Gastrocnemius medialis (tissue), 4 donors: ENCODE measurements at regions not wholly inside any gene's neighbourhood (a gene's known extent, or its start where the extent isn't known, plus 50 kb on each side); places are given as distances from the start of the nearest gene placed in this dataset.

Source experiments
- ATAC-seq, 2 donors: fragments of 150-250 bp; one replicate each; pipeline ENCODE4 v1.9.1; 2016
- DNase-seq, 2 donors: peaks; one replicate each; pipeline ENCODE4 v3.0.0-alpha.2; 2019
- H3K27ac ChIP-seq, 4 donors: fragments of 200-600 bp; sonication (generic); 1 replicate in 1 of 4; 2 replicates in 3 of 4; pipeline ENCODE4 v1.5.1; 2016 to 2018; ENCODE audit warnings: mild to moderate bottlenecking in 2 of 4, moderate library complexity in 1 of 4
- H3K27me3 ChIP-seq, 3 donors: fragments of 200-600 bp; sonication (generic) in 2 of 3; 1 replicate in 1 of 3; 2 replicates in 2 of 3; pipeline versions ENCODE4 v1.5.1 to v1.6.0; 2016 to 2019; ENCODE audit warnings: mild to moderate bottlenecking in 1 of 3, moderate library complexity in 1 of 3
- H3K36me3 ChIP-seq, 2 donors: fragments of 200-600 bp; sonication (generic) in 1 of 2; one replicate each; pipeline ENCODE4 v1.5.1; 2017 to 2018
- H3K4me1 ChIP-seq, 2 donors: fragments of 200-600 bp; sonication (generic) in 1 of 2; one replicate each; pipeline ENCODE4 v1.5.1; 2016 to 2017; ENCODE audit warnings: mild to moderate bottlenecking in 2 of 2
- H3K4me3 ChIP-seq, 4 donors: fragments of 200-600 bp; sonication (generic) in 3 of 4; 1 replicate in 1 of 4; 2 replicates in 3 of 4; pipeline ENCODE4 v1.5.1; 2016 to 2019; ENCODE audit warnings: mild to moderate bottlenecking in 2 of 4
- H3K9me3 ChIP-seq, 3 donors: fragments of 200-600 bp; sonication (generic) in 2 of 3; 1 replicate in 1 of 3; 2 replicates in 2 of 3; pipeline ENCODE4 v1.5.1; 2016 to 2019
- POLR2A ChIP-seq, 2 donors: fragments of 450-650 bp; IDR thresholded peaks; one replicate each; pipeline ENCODE4 v1.6.1; 2017; ENCODE audit warnings: antibody characterized with exemption in 2 of 2, mild to moderate bottlenecking in 2 of 2, moderate library complexity in 2 of 2
- in situ Hi-C, 4 donors: fragments of 200-750 bp; cut with MboI; loops; one replicate each; pipeline versions ENCODE4 v1.15.0 to v1.8.0; 2017; ENCODE audit warnings: low sequenced_read_pairs in 4 of 4
- intact Hi-C: fragments of 100-400 bp; cut with DNase I; formaldehyde crosslinking; loops from one replicate; pipeline ENCODE4 v1.15.1; 2023; ENCODE audit warnings: low total_unique reads
- TF ChIP-seq, protein P1 (sequence below), 5 experiments: fragments of 450-650 bp in 3 of 5; fragments of 200-600 bp in 2 of 5; sonication (generic) in 2 of 5; IDR thresholded peaks in 4 of 5; conservative IDR thresholded peaks in 1 of 5; 1 replicate in 4 of 5; 2 replicates in 1 of 5; pipeline ENCODE4 v1.5.1; 2016 to 2019; ENCODE audit warnings: antibody characterized with exemption in 5 of 5, mild to moderate bottlenecking in 3 of 5, moderate library complexity in 3 of 5

DNA sequence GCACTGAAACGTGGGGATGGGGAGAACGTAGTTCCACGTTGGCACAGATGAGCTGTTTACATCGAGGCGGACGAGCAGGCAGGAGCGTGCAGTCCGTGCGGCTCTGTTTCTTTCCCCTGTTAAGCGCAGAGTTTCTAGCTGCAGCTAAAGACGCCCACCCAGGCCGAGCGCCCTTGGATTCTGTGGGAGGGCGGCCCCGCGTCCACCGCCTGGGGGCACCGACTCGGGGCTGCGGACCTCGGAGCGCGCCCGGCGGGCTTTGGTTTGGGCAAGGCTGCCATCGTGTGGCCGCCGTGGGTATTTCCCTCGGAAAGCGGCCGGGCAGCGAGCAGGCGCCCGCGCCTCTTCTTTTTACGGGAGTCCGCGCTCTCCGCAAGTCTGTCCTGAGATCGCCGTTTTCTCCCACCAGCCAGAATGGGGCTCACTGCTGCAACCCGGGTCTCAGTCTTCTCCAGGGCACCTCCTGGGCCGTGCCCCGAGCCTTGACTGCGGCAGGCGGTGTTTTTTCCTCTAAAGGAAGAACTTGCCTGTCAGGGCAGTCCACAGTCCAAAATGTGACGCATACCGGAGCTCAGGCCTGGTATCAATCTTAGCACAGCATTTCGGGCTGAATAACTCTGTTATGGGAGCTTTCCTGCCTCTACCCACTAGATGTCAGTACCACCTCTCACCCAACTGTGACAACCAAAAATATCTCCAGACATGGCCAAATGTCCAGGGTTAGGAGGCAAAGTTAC is 219.9 kb upstream of the IGF1R start:
- H3K27ac ChIP-seq, result no peak overlapping the region
- H3K4me3 ChIP-seq, result peak overlapping the region; percentile 29 to 62 (median 40)
- ATAC-seq (peak; percentile 70 to 81), DNase-seq (peak; percentile 21 to 26)
- no peaks in the 10 kb centered on the region for H3K9me3 ChIP-seq
- H3K27me3 ChIP-seq, result peaks cover 12 to 27% (median 16%) of the 10 kb centered on the region in 3 donors
- in situ Hi-C loops (loop anchor here in 3 of 4 donors (10.0 to 25.0 kb wide), 3 partner anchors 114 to 516 kb away; no protein-coding TSS in a partner anchor), intact Hi-C loops (loop anchor here (2.0 to 5.0 kb wide), 2 partner anchors 118 to 521 kb away; no protein-coding TSS in a partner anchor)
- H3K4me1 ChIP-seq, result no peaks in the 10 kb centered on the region
- H3K36me3 ChIP-seq, result no peaks in the 10 kb centered on the region
- TF ChIP-seq, protein P1, sequence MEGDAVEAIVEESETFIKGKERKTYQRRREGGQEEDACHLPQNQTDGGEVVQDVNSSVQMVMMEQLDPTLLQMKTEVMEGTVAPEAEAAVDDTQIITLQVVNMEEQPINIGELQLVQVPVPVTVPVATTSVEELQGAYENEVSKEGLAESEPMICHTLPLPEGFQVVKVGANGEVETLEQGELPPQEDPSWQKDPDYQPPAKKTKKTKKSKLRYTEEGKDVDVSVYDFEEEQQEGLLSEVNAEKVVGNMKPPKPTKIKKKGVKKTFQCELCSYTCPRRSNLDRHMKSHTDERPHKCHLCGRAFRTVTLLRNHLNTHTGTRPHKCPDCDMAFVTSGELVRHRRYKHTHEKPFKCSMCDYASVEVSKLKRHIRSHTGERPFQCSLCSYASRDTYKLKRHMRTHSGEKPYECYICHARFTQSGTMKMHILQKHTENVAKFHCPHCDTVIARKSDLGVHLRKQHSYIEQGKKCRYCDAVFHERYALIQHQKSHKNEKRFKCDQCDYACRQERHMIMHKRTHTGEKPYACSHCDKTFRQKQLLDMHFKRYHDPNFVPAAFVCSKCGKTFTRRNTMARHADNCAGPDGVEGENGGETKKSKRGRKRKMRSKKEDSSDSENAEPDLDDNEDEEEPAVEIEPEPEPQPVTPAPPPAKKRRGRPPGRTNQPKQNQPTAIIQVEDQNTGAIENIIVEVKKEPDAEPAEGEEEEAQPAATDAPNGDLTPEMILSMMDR (IDR thresholded peaks at IDR 0.05 in 4 of 5, conservative IDR thresholded peaks at IDR 0.05 in 1 of 5), result peak in 4 of 5 experiments; percentile 72 to 89 (median 77)
- no peak for TF ChIP-seq POLR2A (IDR thresholded peaks at IDR 0.05)

DNA sequence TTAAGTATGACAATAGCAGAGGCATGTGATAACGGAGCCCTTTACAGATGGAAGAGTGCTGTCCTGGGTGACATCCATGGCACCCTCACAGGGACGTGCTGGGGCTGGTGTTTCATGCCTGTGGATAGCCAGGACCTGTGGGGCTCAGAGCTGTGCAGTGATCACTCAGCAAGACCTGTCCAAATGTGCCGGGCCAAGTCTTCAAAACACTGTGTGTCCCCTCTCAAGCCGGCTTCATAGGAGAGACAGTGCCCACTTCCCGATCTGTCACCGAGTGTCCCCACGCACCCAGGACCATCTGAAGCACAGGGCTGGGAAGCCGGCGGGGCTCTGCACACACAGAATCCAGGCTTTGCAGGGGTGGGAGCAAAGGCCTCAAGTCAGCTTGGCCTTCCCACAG is 217.2 kb upstream of the IGF1R start:
- in situ Hi-C loops, result loop anchor here in 1 of 4 donors (25.0 kb wide), 1 partner anchor 519 kb away; no protein-coding TSS in a partner anchor
- Histone ChIP-seq H3K4me3 (no peak overlapping the region), H3K4me1 (no peaks in the 10 kb centered on the region), H3K27ac (no peak overlapping the region), H3K27me3 (peaks cover 12 to 27% (median 16%) of the 10 kb centered on the region in 3 donors), H3K9me3 (no peaks in the 10 kb centered on the region), H3K36me3 (no peaks in the 10 kb centered on the region)
- no peak for ATAC-seq
- TF ChIP-seq POLR2A (IDR thresholded peaks at IDR 0.05), result no peak
- TF ChIP-seq, protein P1 (IDR thresholded peaks at IDR 0.05 in 4 of 5, conservative IDR thresholded peaks at IDR 0.05 in 1 of 5), result no peak
- no peak for DNase-seq
- intact Hi-C loops, result no loop called here

DNA sequence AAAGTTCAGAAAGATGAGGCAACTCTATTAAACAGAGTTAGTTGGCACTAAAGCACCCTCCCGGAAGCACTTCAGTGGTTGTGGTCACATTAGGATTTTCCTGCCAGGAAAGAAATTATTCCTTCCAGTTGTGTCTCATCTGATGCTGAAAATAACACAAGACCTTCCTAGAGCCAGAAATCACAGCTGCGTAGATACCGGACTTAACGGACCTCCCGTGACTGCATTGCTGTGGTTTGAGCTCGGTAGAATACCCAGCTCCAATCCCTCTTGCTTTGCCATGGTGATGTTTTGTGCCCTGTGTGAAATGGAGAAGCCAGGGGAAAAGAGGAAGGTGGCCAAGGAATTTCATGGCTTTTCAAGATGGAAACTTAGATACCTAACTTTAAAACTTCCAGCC is 215.0 kb upstream of the IGF1R start:
- Histone ChIP-seq H3K36me3 (no peaks in the 10 kb centered on the region), H3K9me3 (no peaks in the 10 kb centered on the region), H3K27ac (no peak overlapping the region), H3K27me3 (peaks cover 0 to 12% (median 4%) of the 10 kb centered on the region in 3 donors), H3K4me3 (no peak overlapping the region), H3K4me1 (no peaks in the 10 kb centered on the region)
- ATAC-seq, result peak; percentile 30 to 49
- TF ChIP-seq, protein P1 (IDR thresholded peaks at IDR 0.05 in 4 of 5, conservative IDR thresholded peaks at IDR 0.05 in 1 of 5), result no peak
- no peak for TF ChIP-seq POLR2A (IDR thresholded peaks at IDR 0.05)
- no peak for DNase-seq
- intact Hi-C loops (no loop called here), in situ Hi-C loops (loop anchor here in 1 of 4 donors (25.0 kb wide), 1 partner anchor 521 kb away; no protein-coding TSS in a partner anchor)

DNA sequence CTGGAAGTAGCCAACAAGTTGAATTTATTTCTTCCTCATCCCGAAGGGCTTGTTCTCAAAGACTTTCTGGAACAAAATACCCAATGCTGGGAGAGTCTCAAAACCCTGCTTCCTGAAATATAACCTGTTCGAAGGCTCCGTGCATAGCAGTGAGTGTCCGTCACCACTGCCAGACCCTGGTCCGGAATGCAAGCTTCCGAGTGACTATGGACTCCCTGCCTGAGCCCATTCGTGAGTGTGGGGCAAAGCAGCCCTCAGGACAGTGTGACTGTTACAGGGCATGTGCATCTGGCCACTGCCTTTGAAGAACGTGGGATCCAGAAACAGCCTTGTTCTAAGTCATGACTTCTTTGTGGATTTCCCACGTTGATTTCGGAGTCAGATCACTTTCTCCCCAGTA is 214.5 kb upstream of the IGF1R start:
- intact Hi-C loops, result no loop called here
- no peak overlapping the region for H3K4me3 ChIP-seq
- H3K27ac ChIP-seq, result no peak overlapping the region
- no peaks in the 10 kb centered on the region for H3K4me1 ChIP-seq
- TF ChIP-seq, protein P1 (IDR thresholded peaks at IDR 0.05 in 4 of 5, conservative IDR thresholded peaks at IDR 0.05 in 1 of 5), result no peak
- no peak for TF ChIP-seq POLR2A (IDR thresholded peaks at IDR 0.05)
- in situ Hi-C loops, result loop anchor here in 1 of 4 donors (25.0 kb wide), 1 partner anchor 522 kb away; no protein-coding TSS in a partner anchor
- H3K27me3 ChIP-seq, result peaks cover 0 to 8% (median 4%) of the 10 kb centered on the region in 3 donors
- no peak for DNase-seq
- no peaks in the 10 kb centered on the region for H3K36me3 ChIP-seq
- no peak for ATAC-seq
- H3K9me3 ChIP-seq, result no peaks in the 10 kb centered on the region
